Prostate gland (tissue), 2 donors: ENCODE measurements at regions not wholly inside any gene's neighbourhood (a gene's known extent, or its start where the extent isn't known, plus 50 kb on each side); places are given as distances from the start of the nearest gene placed in this dataset.

Source experiments
- POLR2A ChIP-seq: fragments of 450-650 bp; IDR thresholded peaks from one replicate; pipeline ENCODE4 v1.6.1; 2016; ENCODE audit warnings: antibody characterized with exemption, mild to moderate bottlenecking
- TF ChIP-seq, protein P1 (sequence below), 4 experiments: fragments of 200-600 bp in 2 of 4; fragments of 450-650 bp in 2 of 4; sonication (generic) in 2 of 4; IDR thresholded peaks; 1 replicate in 3 of 4; 2 replicates in 1 of 4; pipeline ENCODE4 v1.5.1; 2016 to 2019; ENCODE audit warnings: antibody characterized with exemption in 4 of 4, mild to moderate bottlenecking in 2 of 4, moderate library complexity in 2 of 4

- TF ChIP-seq POLR2A = no peak
- TF ChIP-seq, protein P1, sequence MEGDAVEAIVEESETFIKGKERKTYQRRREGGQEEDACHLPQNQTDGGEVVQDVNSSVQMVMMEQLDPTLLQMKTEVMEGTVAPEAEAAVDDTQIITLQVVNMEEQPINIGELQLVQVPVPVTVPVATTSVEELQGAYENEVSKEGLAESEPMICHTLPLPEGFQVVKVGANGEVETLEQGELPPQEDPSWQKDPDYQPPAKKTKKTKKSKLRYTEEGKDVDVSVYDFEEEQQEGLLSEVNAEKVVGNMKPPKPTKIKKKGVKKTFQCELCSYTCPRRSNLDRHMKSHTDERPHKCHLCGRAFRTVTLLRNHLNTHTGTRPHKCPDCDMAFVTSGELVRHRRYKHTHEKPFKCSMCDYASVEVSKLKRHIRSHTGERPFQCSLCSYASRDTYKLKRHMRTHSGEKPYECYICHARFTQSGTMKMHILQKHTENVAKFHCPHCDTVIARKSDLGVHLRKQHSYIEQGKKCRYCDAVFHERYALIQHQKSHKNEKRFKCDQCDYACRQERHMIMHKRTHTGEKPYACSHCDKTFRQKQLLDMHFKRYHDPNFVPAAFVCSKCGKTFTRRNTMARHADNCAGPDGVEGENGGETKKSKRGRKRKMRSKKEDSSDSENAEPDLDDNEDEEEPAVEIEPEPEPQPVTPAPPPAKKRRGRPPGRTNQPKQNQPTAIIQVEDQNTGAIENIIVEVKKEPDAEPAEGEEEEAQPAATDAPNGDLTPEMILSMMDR (IDR thresholded peaks at IDR 0.05) = no peak
These were observed 379.4 kb downstream of the SPATA31D1 start for GRCh38 chr9:82367929-82368328.
